ENCODE measurements at regions not wholly inside any gene's neighbourhood (a gene's known extent, or its start where the extent isn't known, plus 50 kb on each side); places are given as distances from the start of the nearest gene placed in this dataset.
"Not testable (repeated sequence)": the region's sequence is repeated elsewhere in the genome, so short reads cannot be mapped to it uniquely, and the experiment has no call there.

DNA sequence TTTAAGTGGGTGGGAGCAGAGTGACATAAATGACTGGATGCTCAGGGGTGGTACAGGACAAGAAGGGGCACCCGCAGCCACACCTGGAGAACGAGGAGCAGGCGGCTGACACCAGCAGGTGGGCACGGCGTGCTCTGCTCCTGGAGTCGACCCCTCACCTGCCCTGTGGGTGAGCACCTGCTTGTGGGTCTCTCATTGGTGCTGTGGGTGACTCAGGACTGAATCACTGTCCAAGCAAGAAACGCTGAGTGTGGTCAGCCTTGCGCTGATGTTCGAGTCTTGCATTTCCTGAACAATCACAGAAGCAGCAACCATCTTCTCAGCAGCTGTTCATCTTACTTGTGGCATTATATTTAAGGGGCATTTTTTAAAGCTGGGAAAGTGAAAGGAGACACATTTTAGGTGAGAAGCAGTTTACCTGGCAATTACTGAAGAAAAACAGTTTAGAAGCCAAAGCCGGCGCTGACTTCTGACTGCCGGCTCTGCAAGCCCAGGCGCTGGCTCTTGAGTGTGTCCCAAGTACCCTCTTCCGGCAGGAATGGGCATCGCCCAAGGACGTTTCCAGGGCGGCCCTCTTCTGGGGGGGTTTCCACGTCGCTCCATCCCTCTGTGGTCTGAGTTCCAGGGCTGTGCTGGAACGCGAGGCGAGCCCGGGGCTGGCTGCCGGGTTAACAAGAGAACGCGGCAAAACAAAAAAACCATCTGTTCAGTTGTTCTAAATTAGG is 145.2 kb upstream of the PFKP start:
- no peak for DNase-seq (ENCODE audit: low spot score)

DNA sequence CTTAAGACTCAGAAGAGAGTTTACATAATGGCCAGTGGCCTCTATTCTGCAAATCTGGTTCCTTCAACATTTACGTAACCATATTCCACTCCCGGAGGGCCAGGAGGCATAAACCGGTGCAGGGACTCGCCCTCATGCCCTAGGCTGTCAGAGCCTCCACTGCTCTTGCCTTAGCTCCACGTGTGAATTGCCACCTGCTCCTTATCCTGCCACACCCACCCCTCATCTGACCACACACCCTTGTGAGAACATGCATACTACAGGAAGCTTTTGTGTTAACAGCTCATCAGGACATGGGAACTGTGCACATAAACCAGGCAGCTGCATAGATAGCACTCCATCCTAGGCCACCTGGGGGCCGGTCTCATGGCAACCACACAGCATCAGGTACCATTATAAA is 146.7 kb upstream of the PFKP start:
- DNase-seq (ENCODE audit: low spot score) = no peak

DNA sequence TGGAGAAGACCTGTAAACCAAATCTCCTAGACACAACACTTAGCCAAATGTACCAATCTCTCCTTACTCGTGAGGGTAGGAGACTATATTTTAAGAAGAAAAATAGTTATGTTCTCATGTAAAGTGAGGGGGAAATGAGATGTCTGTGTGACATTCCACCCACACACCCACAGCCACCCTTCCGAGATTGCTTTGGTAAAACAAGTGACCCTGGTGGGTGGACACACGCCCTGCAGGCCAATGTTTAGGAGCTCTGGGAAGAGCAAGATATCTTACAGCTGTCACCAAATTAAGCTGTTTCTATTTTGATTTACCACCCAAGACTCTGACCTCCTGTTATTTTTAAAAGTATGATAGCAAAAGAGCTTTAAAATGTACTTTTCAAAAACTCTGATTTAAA is 147.2 kb upstream of the PFKP start:
- DNase-seq (ENCODE audit: low spot score) = no peak

DNA sequence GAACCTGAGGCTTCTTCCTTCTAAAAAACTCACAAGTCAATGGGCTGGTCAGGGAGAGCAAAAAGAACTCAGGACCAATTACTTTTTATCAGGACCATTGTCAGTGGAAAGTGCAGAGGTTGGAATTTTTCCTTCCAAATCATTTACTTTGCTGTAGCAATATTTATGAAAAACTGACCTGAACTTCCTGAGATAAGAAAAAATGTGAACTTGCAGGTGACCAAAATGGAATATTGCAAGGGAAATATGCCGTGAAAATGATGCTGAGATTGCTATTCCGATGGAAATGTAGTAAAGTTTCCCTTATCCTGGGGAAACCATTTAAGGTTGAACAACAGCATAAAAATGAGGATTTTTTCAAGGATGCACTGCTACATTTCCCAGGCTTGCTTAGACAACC is 148.3 kb upstream of the PFKP start:
- DNase-seq (ENCODE audit: low spot score) = no peak

DNA sequence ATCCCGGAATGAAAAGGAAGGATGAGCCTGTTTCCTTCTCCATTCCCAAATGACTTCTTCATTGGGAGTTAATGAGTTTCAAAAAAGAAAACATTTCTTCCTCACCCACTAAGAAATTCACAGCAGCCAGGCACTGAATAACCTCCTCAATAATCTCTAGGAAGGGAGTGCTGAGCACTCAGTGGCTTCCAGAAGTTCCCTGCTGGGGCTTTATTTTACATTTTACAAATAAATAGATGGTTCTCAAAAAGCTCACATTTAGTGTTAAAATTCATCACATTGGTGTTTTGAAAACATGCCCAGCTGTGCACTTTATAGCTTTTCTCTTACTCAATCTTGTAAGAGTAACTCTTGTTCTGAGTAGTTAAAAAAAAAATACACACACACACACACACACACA is 148.9 kb upstream of the PFKP start:
- no peak for DNase-seq (ENCODE audit: low spot score)

DNA sequence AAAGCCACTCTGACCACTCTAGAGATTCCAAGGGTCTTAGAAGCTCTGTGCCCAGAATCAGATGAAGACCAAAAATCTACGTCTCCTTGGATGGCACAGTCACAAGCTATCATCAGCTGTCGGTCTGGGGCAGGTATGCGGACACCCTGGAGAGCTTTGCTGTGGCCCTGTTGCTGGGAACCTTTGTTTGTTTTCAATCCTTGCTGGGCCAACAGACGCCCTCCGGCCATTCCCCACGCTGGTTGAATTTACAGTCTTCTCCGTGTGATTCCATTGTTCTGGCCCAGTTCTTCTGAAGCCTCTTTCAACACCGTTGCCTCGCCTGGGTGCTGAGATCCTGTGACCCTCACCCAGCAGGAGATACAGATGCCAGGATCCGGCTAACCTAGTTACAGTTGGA is 149.4 kb upstream of the PFKP start:
- DNase-seq (ENCODE audit: low spot score) = no peak

DNA sequence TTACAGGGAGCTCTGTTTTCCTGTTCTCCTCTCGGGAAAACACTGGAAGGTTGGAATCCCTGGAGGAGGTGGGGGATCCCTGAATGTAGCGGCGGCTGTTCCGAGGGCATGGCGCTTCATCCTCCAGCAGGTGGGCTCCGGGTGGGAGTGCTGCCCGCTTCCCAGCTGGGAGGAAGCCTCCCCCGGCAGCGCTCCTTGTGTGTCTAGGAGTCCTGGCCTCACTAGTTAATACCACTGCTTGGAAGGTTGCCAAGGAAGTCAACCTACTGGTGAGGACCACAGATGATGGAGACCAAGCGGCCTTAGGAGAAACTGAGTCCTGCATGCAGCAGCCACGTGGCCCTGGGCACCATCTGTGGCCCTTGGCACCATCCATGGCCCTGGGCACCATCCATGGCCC is 151.9 kb upstream of the PFKP start:
- no peak for DNase-seq (ENCODE audit: low spot score)

DNA sequence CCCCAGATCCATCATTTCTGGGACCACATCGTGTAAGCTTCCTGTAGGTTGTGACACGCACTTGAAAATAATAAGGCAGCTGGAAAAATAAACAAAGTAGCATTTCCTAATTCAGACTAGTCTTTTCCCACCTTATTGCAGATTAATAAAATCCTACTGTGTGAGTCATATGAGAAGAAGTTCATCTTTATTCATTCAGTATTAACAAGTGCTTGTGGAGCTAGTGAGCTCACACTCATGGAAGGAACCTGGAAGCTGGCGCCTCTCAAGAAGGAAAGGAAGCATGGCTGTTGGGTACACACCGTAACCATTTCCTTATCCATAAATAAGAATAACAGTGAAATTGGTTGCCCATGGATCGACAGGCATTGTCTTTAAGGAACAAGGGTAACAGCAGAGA is 152.6 kb upstream of the PFKP start:
- no peak for DNase-seq (ENCODE audit: low spot score)

DNA sequence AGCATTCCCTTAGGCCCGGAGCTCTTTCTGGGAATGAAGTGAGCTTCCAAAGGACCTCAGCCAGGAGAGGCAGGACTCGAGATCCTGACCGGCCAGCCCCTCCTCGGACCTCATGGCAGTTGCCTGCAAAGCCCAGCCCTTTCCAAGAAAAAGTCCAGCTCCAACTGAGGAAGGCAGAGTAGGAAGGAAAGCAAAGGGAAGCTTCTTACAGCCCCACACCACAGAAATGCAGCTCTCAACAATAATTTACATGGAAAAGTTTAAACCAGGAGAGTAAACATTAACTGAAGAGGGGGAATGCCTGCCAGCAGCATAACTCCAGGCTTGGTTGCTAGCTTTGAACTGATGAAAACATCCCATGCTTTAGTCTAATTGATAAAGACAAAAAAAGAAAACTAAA is 153.9 kb upstream of the PFKP start:
- no peak for DNase-seq (ENCODE audit: low spot score)

DNA sequence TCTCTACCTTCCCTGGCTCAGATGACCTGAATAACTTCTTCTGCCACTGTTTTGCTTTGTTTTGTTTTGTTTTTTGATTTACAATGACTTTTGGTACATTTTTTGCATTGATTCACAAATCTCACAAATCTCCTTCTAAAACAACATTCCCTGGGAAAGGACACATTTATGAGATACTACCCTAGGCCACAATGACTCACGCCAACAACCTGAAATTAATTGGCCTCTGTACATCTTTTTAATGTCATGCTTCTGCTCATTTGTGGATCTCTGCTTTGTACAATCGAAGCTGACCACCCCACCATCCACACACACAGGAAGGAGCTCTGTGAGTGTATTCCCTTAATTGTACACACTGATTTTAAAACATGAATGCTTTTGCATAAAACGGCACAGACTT is 156.7 kb upstream of the PFKP start:
- DNase-seq (ENCODE audit: low spot score) = no peak

DNA sequence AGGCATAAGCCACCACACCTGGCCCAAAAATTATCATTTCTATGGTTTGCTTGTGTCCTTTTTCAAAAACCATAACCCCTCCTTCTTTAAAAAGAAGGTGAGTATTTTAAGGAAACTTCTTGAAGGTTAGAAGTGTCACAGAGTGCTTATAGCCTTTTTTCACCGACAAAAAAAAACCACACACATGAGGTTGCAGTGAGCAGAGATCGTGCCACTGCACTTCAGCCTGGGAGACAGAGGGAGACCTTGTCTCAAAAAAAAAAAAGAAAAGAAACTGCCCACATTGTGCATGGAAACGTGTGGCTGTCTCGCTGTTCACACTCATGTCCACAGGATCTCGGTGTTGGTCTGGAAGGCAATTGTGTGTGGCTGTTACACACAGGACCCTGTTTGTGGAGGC is 157.4 kb upstream of the PFKP start:
- no peak for DNase-seq (ENCODE audit: low spot score)

DNA sequence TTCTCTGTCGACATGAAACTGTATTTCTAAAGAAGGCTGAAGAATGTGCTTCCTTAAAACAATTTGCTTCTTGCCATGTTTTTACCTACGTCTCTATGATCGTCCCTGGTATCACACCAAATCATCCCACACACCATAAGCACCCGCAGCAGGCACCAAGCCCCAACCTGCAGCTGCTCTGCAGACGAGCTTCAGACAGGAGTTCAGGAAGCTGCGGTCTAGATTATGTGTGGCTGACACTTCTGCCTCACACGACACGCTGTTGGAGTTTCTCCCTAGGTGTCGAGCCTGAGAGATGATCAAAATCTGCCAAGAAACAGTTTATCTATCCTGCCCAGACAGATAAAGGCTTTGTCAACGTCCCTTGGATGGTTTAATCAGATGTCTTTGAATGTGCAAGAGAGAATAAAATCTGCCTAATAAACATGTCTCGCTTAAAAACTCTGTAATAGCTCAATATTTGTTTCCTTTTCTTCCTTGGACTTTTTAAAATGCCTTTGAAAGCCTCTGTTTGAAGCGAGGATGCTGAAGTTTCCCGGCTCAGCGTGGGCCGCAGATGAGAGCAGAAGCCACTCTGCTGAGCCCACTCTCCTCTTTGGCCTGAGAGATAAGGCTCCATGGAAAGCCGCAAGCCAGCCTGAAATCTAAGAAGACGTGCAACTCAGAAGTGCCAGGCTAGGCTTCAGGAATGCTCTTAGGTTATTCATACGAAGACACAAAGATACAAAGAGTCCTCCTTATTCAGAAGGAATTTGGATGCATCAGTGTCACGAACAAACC is 158.3 kb upstream of the PFKP start:
- no peak for DNase-seq (ENCODE audit: low spot score)

DNA sequence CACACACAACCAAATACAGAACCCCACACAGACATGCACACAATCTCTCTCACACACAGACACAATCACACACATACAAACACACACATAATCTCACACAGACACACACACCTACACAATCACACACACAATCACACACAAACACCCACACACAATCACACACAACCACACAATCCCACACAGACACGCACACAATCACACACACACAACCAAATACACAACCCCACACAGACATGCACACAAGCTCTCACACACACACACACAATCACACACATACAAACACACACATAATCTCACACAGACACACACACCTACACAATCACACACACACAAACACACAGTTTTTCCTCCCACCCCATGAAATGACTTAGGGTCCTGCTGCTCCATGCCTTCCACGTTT is 160.4 kb upstream of the PFKP start:
- no peak for DNase-seq (ENCODE audit: low spot score)

DNA sequence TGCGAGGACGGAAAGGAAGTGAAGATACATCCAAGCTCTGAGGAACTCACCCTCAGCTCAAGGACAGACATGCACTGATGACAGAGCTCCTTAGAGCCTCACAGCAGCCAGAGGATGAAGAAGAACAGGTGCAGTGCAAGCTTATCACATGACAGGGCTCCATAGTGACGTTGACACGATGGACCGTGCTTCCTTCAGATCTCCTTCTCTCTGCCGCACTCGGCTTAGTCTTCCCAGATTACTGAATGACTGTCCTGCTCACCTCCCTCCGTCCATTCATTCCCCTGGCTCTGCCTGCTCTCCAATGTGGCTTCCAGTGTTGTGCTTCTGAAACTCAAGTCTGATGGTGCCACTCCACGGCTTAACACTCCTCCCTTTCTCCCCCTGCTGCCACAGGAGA is 161.5 kb upstream of the PFKP start:
- no peak for DNase-seq (ENCODE audit: low spot score)

DNA sequence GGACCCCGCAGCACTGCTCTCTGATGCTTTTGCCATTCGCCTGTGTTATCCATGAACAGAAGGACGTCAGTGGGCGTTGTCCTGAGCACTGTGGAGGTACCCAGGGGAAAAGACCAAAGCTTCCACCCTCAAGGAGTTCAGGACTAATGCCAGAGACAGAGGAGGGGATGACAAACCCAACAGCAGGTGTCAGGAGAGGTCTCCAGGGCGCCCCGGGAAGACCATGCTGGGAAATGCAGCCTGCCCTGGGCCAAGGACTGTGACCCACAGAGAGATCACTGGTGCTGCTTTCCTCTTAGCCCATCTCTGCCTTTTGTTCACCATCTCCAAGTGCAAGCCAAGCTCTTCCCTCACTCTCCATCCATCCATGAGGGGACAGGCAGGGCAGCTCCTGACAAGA is 166.8 kb upstream of the PFKP start:
- DNase-seq (ENCODE audit: low spot score) = no peak

DNA sequence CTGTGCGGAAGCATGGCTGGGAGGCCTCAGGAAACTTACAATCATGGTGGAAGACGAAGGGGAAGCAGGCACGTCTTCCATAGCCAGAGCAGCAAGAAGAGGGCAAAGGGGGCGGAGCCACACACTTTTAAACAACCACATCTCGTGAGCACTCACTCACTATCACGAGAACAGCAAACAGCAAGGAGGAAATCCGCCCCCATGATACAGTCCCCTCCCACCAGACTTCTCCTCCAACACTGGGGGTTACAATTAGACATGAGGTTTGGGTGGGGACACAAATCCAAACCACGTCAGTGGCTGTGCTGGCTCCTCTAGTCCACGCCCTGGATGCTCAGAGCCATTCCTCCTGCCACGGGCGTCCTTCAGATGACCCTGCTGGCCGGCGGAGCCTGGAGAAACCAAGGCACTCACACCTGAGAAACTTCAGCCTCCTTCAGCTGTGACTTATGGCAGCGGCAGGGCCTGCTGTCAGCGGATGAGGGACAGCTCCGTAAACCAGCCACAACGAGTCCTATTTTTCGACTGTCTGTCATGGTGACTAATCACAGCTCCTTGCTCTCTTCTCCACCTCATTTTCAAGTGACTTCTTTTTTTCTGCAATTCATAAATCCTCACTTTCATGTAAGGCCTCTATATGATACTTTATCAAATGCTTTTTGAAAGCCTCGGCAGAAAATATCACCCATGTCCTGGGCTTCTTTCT is 167.9 kb upstream of the PFKP start:
- no peak for DNase-seq (ENCODE audit: low spot score)

DNA sequence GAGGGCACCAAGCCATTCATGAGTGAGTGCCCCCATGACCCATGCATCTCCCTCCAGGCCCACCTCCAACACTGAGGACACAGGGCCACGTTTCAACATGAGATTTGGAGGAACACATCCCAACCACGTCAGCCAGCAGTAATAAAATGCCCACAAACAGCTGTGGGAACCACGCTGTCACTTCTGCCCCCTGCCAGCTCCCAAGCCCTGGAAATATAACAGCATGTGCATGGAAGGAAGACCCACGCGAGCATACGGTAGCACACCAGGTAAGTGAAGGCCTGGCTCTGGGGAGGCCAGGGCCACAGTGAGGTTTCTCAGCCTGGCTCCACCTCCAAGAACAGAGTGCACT is 168.9 kb upstream of the PFKP start:
- no peak for DNase-seq (ENCODE audit: low spot score)

DNA sequence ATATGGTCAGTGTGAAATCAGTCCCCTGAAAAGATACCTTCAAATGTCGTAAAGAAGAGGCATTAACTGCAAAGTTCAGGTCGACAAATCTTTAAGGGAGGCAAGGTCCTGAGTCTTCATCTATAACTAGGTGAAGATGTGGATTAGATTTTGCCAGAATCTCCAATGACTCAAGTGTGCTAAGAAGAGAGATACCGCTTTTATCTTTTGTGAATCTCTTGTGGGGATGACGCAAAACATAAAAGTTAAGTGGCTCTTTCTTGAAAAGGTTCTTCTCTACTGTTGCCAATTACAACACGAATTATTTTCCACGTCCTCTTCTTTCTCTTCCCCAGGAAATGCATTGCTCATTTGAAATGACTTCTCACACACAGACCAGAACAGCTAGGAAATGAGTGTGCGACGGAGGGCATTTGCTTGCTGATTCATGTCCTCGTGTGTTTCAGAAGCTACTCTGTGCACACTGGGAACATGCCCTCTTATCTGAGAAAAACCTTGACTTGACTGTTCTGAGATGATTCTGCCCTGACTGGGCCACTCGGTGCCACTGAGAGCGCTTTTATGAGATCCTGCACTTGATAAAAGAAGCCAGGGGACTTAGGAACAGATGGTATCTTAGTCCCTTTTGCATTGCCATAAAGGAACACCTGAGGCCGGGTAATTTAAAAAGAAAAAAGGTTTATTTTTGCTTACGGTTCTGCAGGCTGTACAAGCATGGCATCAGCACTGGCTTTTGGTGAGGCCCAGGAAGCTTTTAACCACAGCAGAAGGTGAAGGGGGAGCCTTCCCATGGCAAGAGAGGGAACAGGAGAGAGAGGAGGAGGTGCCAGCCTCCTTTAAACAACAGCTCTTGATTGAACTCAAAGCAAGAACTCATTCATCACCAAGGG is 169.5 kb upstream of the PFKP start:
- DNase-seq (ENCODE audit: low spot score) = no peak

DNA sequence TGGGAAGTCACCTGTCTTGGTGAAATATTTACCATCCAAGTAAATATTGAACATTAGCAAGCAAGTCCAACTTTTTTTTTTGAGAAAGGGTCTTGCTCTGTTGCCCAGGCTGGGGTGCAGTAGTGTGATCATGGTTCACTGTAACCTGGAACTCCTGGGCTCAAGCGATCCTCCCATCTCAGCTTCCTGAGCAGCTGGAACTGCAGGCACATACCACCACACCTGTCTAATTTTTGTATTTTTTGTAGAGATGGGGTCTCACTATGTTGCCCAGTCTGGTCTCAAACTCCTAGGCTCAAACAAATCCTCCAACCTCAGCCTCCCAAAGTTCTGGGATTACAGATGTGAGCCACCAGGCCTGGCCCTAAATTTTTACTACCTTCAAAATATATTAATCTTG is 171.0 kb upstream of the PFKP start:
- not testable (repeated sequence) for DNase-seq (ENCODE audit: low spot score)

DNA sequence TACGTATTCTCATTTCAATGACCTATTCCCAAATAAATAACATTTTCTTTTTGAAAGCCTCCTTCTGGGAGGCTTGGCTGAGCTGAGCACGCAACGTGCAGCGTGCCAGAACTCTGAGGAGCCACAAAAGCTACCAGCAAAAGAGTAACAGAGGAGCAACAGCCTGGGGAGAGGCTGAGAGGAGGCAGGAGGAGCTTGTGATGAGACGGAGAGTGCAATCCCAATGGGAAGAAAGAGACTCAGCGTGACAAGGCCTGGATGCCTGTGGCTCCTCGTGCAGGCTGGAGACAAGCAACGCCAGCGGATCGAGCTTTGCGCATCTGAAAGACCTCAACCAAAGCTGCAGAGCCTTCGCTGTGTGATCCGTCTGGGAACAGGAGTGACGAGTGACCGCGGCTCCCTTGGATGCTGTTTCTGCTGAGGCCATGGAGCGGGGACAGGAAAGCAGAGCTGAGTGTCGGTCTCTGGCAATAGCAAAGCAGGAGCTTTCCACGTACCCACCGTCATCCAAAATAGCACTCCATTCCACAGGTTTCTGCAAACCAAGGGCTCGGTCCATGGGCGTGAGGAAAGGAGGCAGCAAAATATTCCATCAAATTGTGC is 171.7 kb upstream of the PFKP start:
- DNase-seq (ENCODE audit: low spot score) = no peak

DNA sequence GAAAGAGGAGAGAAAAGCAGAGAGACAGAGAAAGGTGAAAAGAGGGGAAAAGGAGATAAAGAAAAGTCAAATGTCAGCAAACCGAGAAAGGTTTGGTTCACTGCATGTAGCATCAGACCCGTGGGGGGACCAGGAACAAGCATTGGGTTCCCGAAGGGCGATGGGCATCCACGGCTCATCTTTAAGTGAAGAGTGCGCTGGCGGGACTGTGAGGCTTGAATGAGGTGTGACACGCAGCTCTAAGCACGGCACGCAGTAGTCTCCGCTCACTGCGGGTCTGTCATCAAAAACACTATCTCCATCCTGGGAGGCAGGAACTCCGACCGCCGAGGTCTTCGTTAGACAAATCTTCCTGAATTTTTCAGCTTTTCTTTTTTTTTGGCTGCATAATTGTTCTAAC is 173.4 kb upstream of the PFKP start:
- no peak for DNase-seq (ENCODE audit: low spot score)

Measured in SK-N-DZ (cell line).